GM18499 (cell line): ENCODE measurements at regions not wholly inside any gene's neighbourhood (a gene's known extent, or its start where the extent isn't known, plus 50 kb on each side); places are given as distances from the start of the nearest gene placed in this dataset.

Experiments used
- ATAC-seq: cut with Tn5 transposase; IDR thresholded peaks from one replicate; pipeline ENCODE4 v1.9.1; 2021; ENCODE audit warnings: moderate number of reproducible peaks; ENCODE audit not compliant: insufficient read depth, unreplicated experiment

DNA sequence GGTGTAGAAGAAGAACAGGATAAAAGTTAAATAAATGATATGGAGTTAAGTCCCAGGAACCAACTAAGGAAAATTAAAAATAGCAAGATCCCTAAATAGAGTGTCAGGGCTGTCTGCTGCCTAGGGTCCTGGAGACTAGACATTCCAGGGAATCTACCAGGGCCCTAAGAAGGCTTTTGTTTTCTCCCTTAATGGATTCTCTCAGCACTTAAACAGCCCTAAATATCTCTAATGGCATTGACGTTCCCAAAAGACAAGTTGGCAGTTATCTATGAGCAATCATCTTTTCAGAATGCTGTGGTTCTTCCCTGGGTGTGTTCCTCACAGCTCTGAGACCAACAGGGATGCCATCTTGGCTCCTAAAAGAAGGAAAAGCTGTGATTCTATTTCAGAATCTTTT is 616.3 kb downstream of the EPHA4 start:
- ATAC-seq: no peak

DNA sequence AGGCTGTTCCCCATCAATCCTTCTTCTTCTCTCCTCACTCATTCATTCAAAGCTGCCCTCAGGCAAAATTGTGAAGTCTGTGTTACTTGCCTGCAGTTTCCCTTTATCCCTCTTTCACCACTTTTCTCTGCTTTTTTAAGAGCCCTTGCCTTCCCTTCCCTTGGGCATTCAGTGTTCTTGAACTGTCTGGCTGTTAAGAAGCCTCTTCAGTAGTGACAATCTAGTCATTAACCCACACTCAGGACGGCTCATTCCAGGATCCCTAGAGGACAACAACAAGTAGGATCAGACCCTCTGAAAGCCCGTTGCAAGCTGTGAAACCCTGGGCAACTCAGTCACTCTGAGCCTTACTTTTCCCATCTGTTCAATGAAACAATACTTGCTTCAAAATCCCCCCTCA is 615.7 kb downstream of the EPHA4 start:
- no peak for ATAC-seq

- no peak for ATAC-seq
These were observed 612.7 kb downstream of the EPHA4 start for GRCh38 chr2:220959391-220959802.

DNA sequence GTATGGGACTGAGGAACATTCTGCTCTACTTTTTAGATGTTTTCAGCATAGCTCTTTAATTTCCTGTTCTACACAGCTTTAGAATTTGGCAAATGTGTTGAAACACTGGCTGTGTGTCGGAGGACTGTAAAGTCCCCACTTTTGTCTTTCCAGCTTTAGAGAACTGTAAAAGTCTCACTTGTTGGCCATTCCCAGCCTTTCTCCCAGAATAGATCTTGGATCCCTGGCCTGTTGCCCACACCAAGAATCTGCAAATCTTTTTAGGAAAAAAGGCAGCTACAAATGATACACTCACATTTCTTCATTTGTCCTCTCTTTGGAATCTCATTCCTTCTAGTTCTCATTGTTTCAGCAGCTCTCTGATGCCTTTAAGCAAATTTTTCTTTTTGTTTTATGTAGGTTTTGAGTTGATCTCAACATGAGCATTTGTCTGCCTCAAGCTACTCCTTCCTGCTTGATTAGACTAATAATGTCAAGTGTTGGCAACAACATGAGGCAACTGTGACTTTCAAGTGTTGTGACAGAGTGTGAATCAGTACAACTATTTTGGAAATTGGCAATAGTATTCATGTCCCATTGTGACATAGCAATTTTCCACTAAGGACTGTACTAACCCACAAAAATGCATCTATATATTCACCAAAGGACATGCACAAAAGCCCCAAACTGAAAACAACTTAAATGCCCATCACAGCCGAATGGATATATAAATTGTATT is 610.8 kb downstream of the EPHA4 start:
- no peak for ATAC-seq

DNA sequence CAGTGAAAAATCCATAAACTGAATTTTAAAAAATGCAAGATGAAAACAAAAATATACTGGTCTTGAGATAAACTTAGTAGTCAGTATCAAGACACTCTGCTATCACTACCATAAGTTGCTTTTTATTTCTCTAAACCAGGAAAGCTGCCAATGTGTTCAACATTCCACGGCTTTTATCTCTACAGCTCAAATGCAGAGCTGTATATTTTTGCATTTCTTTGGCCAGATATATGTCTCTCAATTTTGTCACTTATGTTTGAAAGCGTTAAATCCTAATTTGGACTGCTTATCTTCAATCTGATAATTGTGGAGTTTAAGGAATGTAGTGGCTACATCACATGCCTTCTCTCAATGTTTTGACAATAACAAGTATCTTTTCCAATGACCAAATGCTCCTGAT is 609.5 kb downstream of the EPHA4 start:
- ATAC-seq: no peak

- no peak for ATAC-seq
These were observed 609.0 kb downstream of the EPHA4 start for GRCh38 chr2:220963076-220963475.

DNA sequence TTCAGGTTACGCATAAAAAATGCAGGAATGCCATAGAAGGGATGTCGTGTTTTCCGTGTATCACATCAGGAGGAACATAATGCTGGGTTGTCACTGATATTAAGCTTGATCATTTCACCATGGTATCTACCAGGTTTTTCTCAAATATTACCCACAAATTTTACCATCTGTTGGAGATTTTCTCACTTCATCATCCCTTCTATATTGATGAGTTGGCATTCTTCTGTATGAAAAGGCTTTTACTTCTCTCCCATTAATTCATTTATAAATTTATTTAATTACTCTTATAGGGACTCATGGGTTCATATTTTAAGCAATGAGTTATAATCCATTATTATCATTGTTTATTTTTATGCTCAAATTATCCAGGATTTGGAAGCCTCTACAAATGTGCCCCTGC is 608.2 kb downstream of the EPHA4 start:
- no peak for ATAC-seq

DNA sequence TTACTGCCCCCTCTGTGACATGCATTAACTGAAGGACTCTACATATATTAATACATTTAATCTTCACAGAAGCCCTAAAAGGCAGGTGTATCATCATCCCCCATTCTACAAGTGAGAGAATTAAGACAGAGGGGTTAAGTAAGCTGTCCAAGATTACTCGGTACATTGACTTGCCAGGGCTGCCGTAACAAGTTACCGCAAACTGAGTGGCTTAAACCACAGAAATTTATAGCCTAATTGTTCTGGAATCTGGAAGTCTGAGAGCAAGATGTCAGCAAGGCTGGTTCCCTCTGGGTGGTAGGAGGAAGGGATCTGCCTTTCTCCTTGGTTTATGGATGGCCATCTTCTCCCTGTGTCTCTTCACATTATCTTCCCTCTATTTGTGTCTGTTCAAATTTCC is 605.5 kb downstream of the EPHA4 start:
- ATAC-seq: no peak

DNA sequence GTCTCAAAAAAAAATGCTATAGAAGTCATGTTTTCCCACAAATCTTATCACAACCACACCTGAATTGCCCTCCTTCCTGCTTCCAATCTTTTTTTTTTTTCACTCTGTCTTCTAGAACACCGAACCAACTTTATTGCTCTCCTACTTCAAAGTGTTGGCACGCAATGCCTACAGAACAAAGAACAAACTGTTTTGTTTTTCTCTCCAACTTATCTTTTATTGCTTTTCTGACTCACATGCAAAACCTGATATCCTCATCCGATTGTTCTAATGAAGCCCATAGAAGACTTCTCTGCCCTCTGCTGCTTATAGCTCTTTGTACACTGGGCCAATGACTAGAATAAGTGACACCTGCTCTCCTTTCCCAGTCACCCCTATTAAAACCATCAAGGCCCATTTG is 602.8 kb downstream of the EPHA4 start:
- ATAC-seq: no peak

DNA sequence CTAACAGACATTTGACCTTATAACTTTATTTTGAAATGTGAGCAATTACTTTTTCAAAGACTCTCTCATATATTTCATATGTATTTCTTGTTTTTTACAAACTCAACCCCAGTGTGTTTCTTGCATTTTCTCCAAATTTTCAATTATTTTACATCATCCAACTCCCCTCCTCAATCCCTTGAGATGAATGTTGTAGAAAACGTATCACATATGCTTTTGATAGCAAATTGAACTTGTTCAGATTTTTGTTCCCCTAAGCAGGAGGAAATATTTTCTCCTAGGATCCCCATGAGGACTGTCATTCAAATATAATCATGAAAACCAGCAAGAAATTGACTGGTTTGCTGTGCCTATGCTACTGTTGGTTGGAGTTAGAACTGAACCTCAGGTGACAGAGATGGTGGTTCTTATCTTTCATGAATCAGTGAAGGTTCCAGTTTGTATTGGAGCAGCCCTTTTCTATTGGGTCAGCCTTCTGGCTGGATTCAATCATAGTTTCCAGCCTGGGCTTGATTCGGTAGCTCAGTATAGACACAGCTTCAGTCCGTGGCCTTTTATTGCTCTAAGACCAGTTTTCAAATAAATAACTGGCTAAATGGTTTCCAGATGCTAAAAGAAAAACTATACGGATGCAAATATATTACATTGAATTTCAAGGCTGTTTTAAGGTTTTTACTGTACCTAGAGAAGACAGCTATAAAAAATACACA is 591.0 kb downstream of the EPHA4 start:
- ATAC-seq: no peak

GRCh38 chr2:220981926-220982325 is 590.2 kb downstream of the EPHA4 start:
- no peak for ATAC-seq

GRCh38 chr2:220985561-220985960 is 586.5 kb downstream of the EPHA4 start:
- ATAC-seq: no peak

DNA sequence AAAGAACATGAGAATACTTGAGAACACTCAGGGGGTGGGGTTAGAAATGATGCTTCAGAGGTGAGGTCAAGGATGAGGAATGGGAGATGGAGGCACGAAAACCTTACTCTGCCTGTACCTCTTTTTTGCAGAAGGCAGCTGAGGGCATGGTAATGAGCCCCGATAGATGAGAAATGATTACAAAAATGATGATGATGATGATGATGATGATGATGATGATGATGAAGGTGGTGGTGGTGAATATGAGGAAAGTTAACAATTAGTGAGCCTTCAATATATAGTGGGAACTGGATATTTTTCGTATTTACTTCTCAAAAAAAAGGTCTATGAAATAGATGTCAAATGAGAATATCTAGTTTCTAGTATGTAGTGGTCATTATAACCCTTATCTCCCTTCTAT is 584.3 kb downstream of the EPHA4 start:
- no peak for ATAC-seq

DNA sequence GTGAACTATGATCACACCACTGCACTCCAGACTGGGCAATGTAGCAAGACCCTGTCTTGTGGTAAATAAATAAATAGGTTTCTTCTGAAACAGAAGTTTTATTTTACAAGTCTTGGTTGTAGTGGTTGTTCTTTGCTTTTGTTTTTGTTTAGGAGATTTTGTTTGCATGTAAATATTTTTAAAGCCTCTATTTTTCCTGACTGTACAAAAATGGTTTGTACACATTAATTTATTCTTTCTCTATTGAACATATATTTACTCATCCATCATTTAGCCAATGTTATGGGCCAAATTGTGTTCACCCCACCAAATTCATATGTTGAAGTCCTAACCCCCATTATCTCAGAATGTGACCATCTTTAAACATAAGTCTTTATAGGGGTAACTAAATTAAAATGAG is 580.1 kb downstream of the EPHA4 start:
- no peak for ATAC-seq

GRCh38 chr2:220994846-220995245 is 577.3 kb downstream of the EPHA4 start:
- ATAC-seq: no peak

DNA sequence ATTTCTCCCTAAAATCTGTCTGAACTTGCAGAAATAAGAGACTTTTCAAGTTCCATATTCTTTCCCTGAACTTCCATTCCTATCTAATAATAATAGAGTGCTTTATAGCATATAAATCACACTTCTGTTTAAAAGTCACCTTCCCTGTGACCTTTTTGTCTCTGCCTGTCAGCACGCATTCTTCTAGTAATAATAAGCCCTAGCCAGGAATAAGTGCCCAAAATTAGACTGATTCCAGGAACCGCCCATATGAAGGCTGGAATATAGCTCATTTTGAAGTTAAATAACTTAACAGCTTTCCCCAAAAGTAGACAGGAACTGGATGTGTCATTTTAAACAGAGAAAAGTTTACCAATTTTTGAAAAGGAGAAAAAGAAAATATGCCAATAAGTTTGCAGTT is 576.5 kb downstream of the EPHA4 start:
- no peak for ATAC-seq

- no peak for ATAC-seq
These were observed 573.9 kb downstream of the EPHA4 start for GRCh38 chr2:220998156-220998555.

DNA sequence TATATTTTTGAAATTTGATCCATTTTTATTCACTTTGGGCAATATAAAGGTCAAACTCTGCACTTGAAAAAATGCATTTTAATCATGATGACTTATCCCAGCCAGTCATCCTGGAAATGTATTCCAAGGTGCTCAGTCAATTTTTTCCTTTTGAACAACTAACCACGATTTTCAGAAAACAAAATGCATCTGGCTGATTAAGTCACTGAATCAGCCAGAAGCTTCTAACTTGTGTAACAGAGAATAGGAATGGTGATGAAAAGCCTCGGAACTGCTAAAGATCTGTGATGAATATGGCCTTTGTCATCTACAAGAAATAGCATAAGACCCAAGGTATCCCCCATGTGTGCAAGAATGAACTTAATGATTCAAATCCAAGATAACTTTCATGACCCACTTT is 572.7 kb downstream of the EPHA4 start:
- no peak for ATAC-seq

DNA sequence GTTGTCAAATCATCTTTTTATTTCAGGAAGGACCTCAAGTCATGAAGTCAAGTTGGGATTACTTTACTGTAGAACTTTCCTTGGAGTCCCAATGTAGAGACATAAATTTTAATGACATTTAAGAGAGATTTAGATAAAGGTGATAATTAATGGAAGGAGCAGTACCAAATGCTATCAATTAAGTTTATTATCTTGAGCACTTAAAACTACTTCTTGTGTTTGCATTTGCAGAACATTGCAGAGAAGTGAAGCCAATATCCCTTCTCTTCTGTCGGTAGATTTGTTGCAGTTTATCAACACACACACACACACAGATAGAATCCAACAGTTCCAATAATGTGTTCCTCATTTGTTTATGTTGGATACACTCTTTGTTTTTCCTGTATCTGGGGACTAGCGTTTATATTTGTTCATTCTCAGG is 570.7 kb downstream of the EPHA4 start:
- ATAC-seq: no peak

- no peak for ATAC-seq
These were observed 569.9 kb downstream of the EPHA4 start for GRCh38 chr2:221002101-221002685.

- ATAC-seq: no peak
These were observed 566.8 kb downstream of the EPHA4 start for GRCh38 chr2:221005338-221005737.

- ATAC-seq: no peak
These were observed 566.0 kb downstream of the EPHA4 start for GRCh38 chr2:221006084-221006483.
